Fibroblast of pulmonary artery (primary cell): ENCODE measurements at regions not wholly inside any gene's neighbourhood (a gene's known extent, or its start where the extent isn't known, plus 50 kb on each side); places are given as distances from the start of the nearest gene placed in this dataset.

Source experiments
- DNase-seq: peaks from one replicate; pipeline ENCODE4 v3.0.0-alpha.2; 2010; ENCODE audit warnings: low read depth
- H3K4me3 ChIP-seq: replicated peaks from 2 replicates; pipeline ENCODE4 v1.5.1; 2011; ENCODE audit warnings: low read depth, mild to moderate bottlenecking, control low read depth, low read length, moderate library complexity
- CTCF ChIP-seq: IDR thresholded peaks from 2 replicates; pipeline ENCODE4 v1.5.1; 2011; ENCODE audit warnings: mild to moderate bottlenecking, control low read depth, low read length, inconsistent platforms; ENCODE audit errors: missing control alignments

DNA sequence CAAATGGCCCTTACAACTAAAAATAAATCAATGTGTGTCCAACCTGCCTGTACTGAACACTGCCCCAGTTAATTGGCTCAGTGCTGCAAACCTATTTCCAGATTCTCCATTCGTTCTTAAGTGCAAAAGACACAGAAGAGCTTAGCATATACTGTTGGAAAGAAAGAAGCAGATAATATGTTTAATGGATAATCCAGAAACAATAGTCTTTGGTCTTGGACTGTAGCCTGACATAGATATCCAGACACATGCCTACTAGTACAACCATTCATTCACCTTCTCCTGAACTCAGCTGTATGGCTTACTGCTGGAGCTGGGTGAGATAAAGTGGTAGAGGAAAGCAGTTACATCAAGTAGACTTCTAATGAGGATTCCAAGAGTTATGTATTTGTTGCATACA lies 77.0 kb downstream of the LUZP4 start:
- no peak overlapping the region for H3K4me3 ChIP-seq
- TF ChIP-seq CTCF: no peak
- DNase-seq: no peak

- no peak overlapping the region for H3K4me3 ChIP-seq
- peak; percentile 61 for DNase-seq
- no peak for TF ChIP-seq CTCF
Observed at GRCh38 chrX:115367455-115367854, 77.9 kb downstream of the LUZP4 start.

DNA sequence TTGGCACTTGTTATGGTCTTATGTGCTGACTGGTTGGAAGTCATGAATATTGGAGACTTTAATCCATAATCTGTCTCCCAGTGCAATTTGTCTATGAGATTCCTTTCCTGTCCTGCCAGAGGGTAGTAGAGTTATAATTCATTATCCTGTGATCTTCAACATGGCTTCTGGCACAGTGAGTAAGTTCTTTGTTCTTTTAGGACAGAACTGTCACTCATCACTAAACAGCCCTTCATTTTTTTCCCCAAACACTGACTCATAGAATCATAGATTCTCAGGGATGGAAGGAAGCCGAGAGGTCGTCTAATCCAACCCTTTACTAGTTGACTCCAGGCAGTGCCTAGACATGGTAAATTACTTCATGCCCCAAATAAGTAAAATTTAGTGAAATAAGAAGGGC lies 78.4 kb downstream of the LUZP4 start:
- no peak overlapping the region for H3K4me3 ChIP-seq
- no peak for TF ChIP-seq CTCF
- peak; percentile 35 for DNase-seq

DNA sequence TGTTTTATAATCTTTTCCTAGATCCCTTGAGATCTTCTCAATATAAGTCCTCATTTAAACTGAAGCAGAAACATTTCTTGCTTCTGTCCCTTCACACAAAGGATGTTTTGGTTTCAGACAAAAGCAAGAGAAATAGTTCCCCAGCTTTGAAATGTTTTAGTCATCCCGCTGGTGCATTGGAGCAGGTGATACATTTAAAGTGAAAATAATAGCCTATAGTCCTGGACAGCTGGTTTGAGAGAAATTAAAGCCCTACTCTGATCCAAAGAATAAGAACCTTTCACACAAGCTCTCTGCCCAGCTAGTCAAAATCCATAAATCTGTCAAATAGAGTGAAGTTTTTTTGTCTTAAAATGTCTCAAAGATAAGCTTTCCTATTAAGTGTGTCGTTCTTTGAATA lies 79.4 kb downstream of the LUZP4 start:
- H3K4me3 ChIP-seq: no peak overlapping the region
- no peak for DNase-seq

GRCh38 chrX:115372152-115372551 lies 82.6 kb downstream of the LUZP4 start:
- no peak overlapping the region for H3K4me3 ChIP-seq
- DNase-seq: peak; percentile 78
- no peak for TF ChIP-seq CTCF

More for the DNA sequence above, 79.4 kb downstream of the LUZP4 start:
- TF ChIP-seq CTCF: no peak

DNA sequence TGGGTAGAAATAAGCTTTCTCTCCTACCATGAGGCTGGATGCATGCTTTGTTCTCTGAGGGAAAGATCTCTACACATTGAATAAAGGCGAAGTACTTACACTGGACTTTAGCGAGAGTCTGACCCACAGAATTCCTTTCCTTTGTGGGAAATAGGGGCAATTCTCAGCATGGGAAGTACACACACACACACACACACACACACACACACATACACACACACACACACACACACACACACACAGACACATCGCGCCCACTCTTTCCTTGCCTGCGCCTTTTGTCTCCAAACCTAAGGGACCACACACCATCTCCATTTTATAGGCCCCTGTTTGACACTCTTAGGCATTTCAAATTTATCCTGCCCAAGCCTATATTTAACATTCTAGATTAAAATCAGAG lies 83.8 kb downstream of the LUZP4 start:
- no peak overlapping the region for H3K4me3 ChIP-seq
- no peak for TF ChIP-seq CTCF
- DNase-seq: no peak

DNA sequence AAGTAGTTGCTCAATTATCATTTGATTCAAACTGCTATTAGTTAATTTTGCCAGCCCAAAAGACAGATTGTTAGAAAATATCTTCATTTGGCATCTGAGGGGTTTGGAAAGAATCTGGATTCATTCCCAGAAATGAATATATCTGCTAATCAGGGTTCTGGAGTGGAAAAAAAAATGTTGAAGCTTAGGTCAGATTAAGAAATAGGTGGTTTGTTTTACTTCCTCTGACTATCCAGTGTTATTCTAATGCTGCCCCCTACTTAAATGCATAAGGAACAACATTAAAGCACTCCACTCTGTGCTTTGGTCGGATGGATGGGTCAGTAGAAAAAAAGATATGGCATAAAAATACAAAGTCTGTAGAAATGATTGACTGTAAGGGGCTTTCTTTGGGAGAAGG lies 89.0 kb downstream of the LUZP4 start:
- H3K4me3 ChIP-seq: no peak overlapping the region
- peak; percentile 23 for TF ChIP-seq CTCF
- DNase-seq: peak; percentile 74
